ENCODE measurements at regions not wholly inside any gene's neighbourhood (a gene's known extent, or its start where the extent isn't known, plus 50 kb on each side); places are given as distances from the start of the nearest gene placed in this dataset.

DNA sequence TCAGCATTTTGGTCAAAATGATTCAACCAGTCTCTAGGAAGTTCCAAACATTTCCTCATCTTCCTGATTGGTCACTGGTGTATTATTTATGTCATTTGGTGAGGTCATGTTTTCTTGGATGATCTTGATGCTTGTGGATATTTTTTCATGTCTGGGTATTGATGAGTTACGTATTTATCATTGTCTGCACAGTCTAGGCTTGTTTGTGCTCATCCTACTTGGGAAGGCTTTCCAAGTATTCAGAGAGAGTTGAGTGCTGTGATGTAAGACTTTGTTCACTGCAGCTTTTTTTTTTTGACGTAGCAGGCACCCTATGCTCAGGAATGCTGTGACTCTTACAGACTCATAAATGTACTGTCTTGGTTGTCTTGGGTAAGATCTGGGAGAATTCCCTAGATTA is 509.5 kb downstream of the SLITRK1 start:
- Histone ChIP-seq H3K27me3 (replicated peaks in 1 of 4; ENCODE audit: control extremely low read depth in 1 of 4, control insufficient read depth in 3 of 4, insufficient read depth in 4 of 4, low read length in 3 of 4) (no peaks in the 10 kb centered on the region), H4K20me1 (ENCODE audit: control insufficient read depth, insufficient read depth, low read length, poor library complexity, severe bottlenecking) (no peaks in the 10 kb centered on the region), H3K36me3 (replicated peaks in 1 of 2; ENCODE audit: control extremely low read depth in 1 of 2, control insufficient read depth in 1 of 2, extremely low read depth in 1 of 2, insufficient read depth in 2 of 2, low read length in 1 of 2) (no peaks in the 10 kb centered on the region), H3K9me3 (ENCODE audit: control extremely low read depth in 1 of 3, control insufficient read depth in 2 of 3, insufficient read depth in 1 of 3, low read length in 2 of 3) (peaks cover 3 to 5% (median 3%) of the 10 kb centered on the region in 3 donors), H3K4me3 (ENCODE audit: control extremely low read depth in 1 of 5, extremely low read depth in 1 of 5, insufficient read depth in 1 of 5, low read depth in 2 of 5, low read length in 4 of 5) (no peak overlapping the region), H3K79me2 (ENCODE audit: control insufficient read depth, insufficient read depth, low read length) (no peaks in the 10 kb centered on the region), H3K27ac (ENCODE audit: low read length in 2 of 2) (no peak overlapping the region), H3K4me2 (replicated peaks; ENCODE audit: low read depth, low read length, poor library complexity, severe bottlenecking) (no peak overlapping the region), H3K9ac (ENCODE audit: low read length) (no peak overlapping the region), H2AFZ (ENCODE audit: insufficient read depth, low read depth, low read length, poor library complexity, severe bottlenecking) (no peak overlapping the region), H3K4me1 (ENCODE audit: control insufficient read depth in 2 of 2, insufficient read depth in 2 of 2, low read length in 2 of 2) (no peaks in the 10 kb centered on the region)
- ATAC-seq (ENCODE audit: low read depth), result no peak
- DNase-seq, result no peak
- CTCF ChIA-PET, result no interaction called here
- 50% methylated on average over 2 of the region's 2 CpGs for WGBS (ENCODE audit: insufficient coverage)
- Mint-ChIP-seq H3K4me1 (no peaks in the 10 kb centered on the region), H3K27me3 (no peaks in the 10 kb centered on the region), H3K4me3 (no peak overlapping the region), H3K27ac (no peak overlapping the region), H3K9me3 (ENCODE audit: insufficient read depth) (no peaks in the 10 kb centered on the region)
- POLR2A ChIA-PET, result no interaction called here
- intact Hi-C loops (cut with micrococcal nuclease), result no loop called here
- no peak for TF ChIP-seq EZH2 (IDR thresholded peaks at IDR 0.05; ENCODE audit: borderline replicate concordance, insufficient read depth, low read depth, low read length, poor library complexity, severe bottlenecking)
- TF ChIP-seq, protein P1, sequence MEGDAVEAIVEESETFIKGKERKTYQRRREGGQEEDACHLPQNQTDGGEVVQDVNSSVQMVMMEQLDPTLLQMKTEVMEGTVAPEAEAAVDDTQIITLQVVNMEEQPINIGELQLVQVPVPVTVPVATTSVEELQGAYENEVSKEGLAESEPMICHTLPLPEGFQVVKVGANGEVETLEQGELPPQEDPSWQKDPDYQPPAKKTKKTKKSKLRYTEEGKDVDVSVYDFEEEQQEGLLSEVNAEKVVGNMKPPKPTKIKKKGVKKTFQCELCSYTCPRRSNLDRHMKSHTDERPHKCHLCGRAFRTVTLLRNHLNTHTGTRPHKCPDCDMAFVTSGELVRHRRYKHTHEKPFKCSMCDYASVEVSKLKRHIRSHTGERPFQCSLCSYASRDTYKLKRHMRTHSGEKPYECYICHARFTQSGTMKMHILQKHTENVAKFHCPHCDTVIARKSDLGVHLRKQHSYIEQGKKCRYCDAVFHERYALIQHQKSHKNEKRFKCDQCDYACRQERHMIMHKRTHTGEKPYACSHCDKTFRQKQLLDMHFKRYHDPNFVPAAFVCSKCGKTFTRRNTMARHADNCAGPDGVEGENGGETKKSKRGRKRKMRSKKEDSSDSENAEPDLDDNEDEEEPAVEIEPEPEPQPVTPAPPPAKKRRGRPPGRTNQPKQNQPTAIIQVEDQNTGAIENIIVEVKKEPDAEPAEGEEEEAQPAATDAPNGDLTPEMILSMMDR (IDR thresholded peaks at IDR 0.05), result no peak

DNA sequence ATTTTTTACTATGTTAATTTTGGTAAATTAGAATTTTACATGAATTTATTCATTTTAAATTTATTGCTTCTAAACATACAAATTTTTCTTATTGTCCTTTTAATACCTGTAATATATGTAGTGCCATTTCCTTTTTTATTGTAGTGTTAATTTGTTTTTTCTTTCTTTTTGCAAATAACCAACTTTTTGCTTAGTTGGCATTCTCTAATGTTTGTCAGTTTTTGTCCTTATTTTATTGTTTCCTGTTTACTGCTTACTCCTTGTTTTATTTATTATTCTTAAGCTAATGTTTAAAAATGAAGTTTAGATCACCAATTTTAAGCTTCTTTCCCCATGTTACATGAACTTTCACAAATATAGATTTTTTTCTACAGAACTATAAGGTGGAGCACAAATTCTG is 516.6 kb downstream of the SLITRK1 start:
- CTCF ChIA-PET, result no interaction called here
- Histone ChIP-seq H3K36me3 (replicated peaks in 1 of 2; ENCODE audit: control extremely low read depth in 1 of 2, control insufficient read depth in 1 of 2, extremely low read depth in 1 of 2, insufficient read depth in 2 of 2, low read length in 1 of 2) (no peaks in the 10 kb centered on the region), H3K4me2 (replicated peaks; ENCODE audit: low read depth, low read length, poor library complexity, severe bottlenecking) (no peak overlapping the region), H3K4me3 (ENCODE audit: control extremely low read depth in 1 of 5, extremely low read depth in 1 of 5, insufficient read depth in 1 of 5, low read depth in 2 of 5, low read length in 4 of 5) (no peak overlapping the region), H4K20me1 (ENCODE audit: control insufficient read depth, insufficient read depth, low read length, poor library complexity, severe bottlenecking) (no peaks in the 10 kb centered on the region), H3K9me3 (ENCODE audit: control extremely low read depth in 1 of 3, control insufficient read depth in 2 of 3, insufficient read depth in 1 of 3, low read length in 2 of 3) (peaks cover 0 to 2% (median 0%) of the 10 kb centered on the region in 3 donors), H3K4me1 (ENCODE audit: control insufficient read depth in 2 of 2, insufficient read depth in 2 of 2, low read length in 2 of 2) (no peaks in the 10 kb centered on the region), H3K27ac (ENCODE audit: low read length in 2 of 2) (no peak overlapping the region), H3K79me2 (ENCODE audit: control insufficient read depth, insufficient read depth, low read length) (no peaks in the 10 kb centered on the region), H2AFZ (ENCODE audit: insufficient read depth, low read depth, low read length, poor library complexity, severe bottlenecking) (no peak overlapping the region), H3K27me3 (replicated peaks in 1 of 4; ENCODE audit: control extremely low read depth in 1 of 4, control insufficient read depth in 3 of 4, insufficient read depth in 4 of 4, low read length in 3 of 4) (no peaks in the 10 kb centered on the region), H3K9ac (ENCODE audit: low read length) (no peak overlapping the region)
- no peak for DNase-seq
- ATAC-seq (ENCODE audit: low read depth), result no peak
- H3K9me3 Mint-ChIP-seq (ENCODE audit: insufficient read depth), result peaks cover 4% of the 10 kb centered on the region
- no peaks in the 10 kb centered on the region for H3K4me1 Mint-ChIP-seq
- no peak overlapping the region for H3K4me3 Mint-ChIP-seq
- no peaks in the 10 kb centered on the region for H3K27me3 Mint-ChIP-seq
- intact Hi-C loops (cut with micrococcal nuclease), result no loop called here
- POLR2A ChIA-PET, result no interaction called here
- TF ChIP-seq EZH2 (IDR thresholded peaks at IDR 0.05; ENCODE audit: borderline replicate concordance, insufficient read depth, low read depth, low read length, poor library complexity, severe bottlenecking), result no peak
- TF ChIP-seq, protein P1 (IDR thresholded peaks at IDR 0.05), result no peak
- no peak overlapping the region for H3K27ac Mint-ChIP-seq
